HEK293 (cell line): ENCODE measurements at regions not wholly inside any gene's neighbourhood (a gene's known extent, or its start where the extent isn't known, plus 50 kb on each side); places are given as distances from the start of the nearest gene placed in this dataset.

Source experiments
- CTCF ChIA-PET: fragments of 350-600 bp; formaldehyde crosslinking; extraction: SDS; loops from one replicate; lab custom pipeline; 2021; ENCODE audit warnings: antibody characterized with exemption; lab: Yijun Ruan, JAX
- POLR2A ChIA-PET: fragments of 300-600 bp; formaldehyde crosslinking; extraction: SDS; loops from one replicate; lab custom pipeline; 2020; ENCODE audit warnings: antibody characterized with exemption, inconsistent platforms; lab: Yijun Ruan, JAX
- H3K27ac ChIP-seq: fragments of 200-500 bp; sonication (Bioruptor generic); 2 replicates; pipeline ENCODE4 v1.5.1; 2014; ENCODE audit warnings: low read depth, low read length, control low read depth, inconsistent platforms; ENCODE audit errors: extremely low read depth
- H3K36me3 ChIP-seq, 2 experiments: fragments of 200-500 bp in 1 of 2; sonication (Bioruptor generic) in 1 of 2; 1 replicate in 1 of 2; 2 replicates in 1 of 2; pipeline ENCODE4 v1.5.1; 2014 to 2017; ENCODE audit warnings: inconsistent platforms in 2 of 2, low read length in 2 of 2; ENCODE audit not compliant: control insufficient read depth in 2 of 2, insufficient read depth in 1 of 2
- H3K4me1 ChIP-seq: fragments of 200-500 bp; sonication (Bioruptor generic); 2 replicates; pipeline ENCODE4 v1.5.1; 2014; ENCODE audit warnings: mild to moderate bottlenecking, low read length, inconsistent platforms; ENCODE audit not compliant: control insufficient read depth, insufficient read depth
- H3K4me3 ChIP-seq: 2 replicates; pipeline ENCODE4 v1.5.1; 2011; ENCODE audit warnings: low read depth, mild to moderate bottlenecking, control low read depth, low read length, moderate library complexity
- H3K9me3 ChIP-seq: fragments of 200-500 bp; sonication (Bioruptor generic); 2 replicates; pipeline ENCODE4 v1.5.1; 2014; ENCODE audit warnings: low read depth, low read length, inconsistent platforms; ENCODE audit not compliant: control insufficient read depth, insufficient read depth
- GLI4 ChIP-seq: fragments of 450-650 bp; formaldehyde crosslinking; IDR thresholded peaks from 2 replicates; pipeline ENCODE4 v1.5.1; 2016; ENCODE audit warnings: missing biosample characterization, missing genetic modification characterization
- GLIS1 ChIP-seq: fragments of 450-650 bp; formaldehyde crosslinking; IDR thresholded peaks from 2 replicates; pipeline ENCODE4 v1.5.1; 2016; ENCODE audit warnings: missing biosample characterization, missing genetic modification characterization
- SETDB1 ChIP-seq: IDR thresholded peaks from one replicate; pipeline ENCODE4 v1.6.1; 2017; ENCODE audit warnings: mild to moderate bottlenecking, low read length, moderate library complexity, mixed read lengths; ENCODE audit not compliant: insufficient read length
- ZNF10 ChIP-seq: fragments of 450-650 bp; formaldehyde crosslinking; IDR thresholded peaks from 2 replicates; pipeline ENCODE4 v1.5.1; 2017; ENCODE audit warnings: missing biosample characterization, missing genetic modification characterization
- ZNF248 ChIP-seq: fragments of 450-650 bp; formaldehyde crosslinking; IDR thresholded peaks from 2 replicates; pipeline ENCODE4 v1.5.1; 2017; ENCODE audit warnings: missing biosample characterization, missing genetic modification characterization
- ZNF37A ChIP-seq: fragments of 450-650 bp; IDR thresholded peaks from 2 replicates; pipeline ENCODE4 v1.5.1; 2018; ENCODE audit warnings: missing biosample characterization, missing genetic modification characterization
- ZNF473 ChIP-seq: fragments of 450-650 bp; formaldehyde crosslinking; IDR thresholded peaks from 2 replicates; pipeline ENCODE4 v1.5.1; 2017; ENCODE audit warnings: missing biosample characterization, missing genetic modification characterization
- ZNF530 ChIP-seq: fragments of 450-650 bp; formaldehyde crosslinking; IDR thresholded peaks from 2 replicates; pipeline ENCODE4 v1.5.1; 2016; ENCODE audit warnings: low read depth, missing biosample characterization, missing genetic modification characterization
- ZNF549 ChIP-seq: fragments of 450-650 bp; IDR thresholded peaks from 2 replicates; pipeline ENCODE4 v1.5.1; 2018; ENCODE audit warnings: missing biosample characterization, missing genetic modification characterization, mild to moderate bottlenecking, inconsistent platforms, moderate library complexity
- ZNF558 ChIP-seq: fragments of 450-650 bp; formaldehyde crosslinking; IDR thresholded peaks from 2 replicates; pipeline ENCODE4 v1.5.1; 2016; ENCODE audit warnings: missing biosample characterization, missing genetic modification characterization
- ZNF621 ChIP-seq: fragments of 450-650 bp; formaldehyde crosslinking; IDR thresholded peaks from 2 replicates; pipeline ENCODE4 v1.5.1; 2017; ENCODE audit warnings: missing biosample characterization, missing genetic modification characterization
- ZNF623 ChIP-seq: fragments of 450-650 bp; formaldehyde crosslinking; IDR thresholded peaks from 2 replicates; pipeline ENCODE4 v1.5.1; 2016; ENCODE audit warnings: missing biosample characterization, missing genetic modification characterization
- ZNF670 ChIP-seq: fragments of 450-650 bp; formaldehyde crosslinking; IDR thresholded peaks from 2 replicates; pipeline ENCODE4 v1.5.1; 2016; ENCODE audit warnings: missing biosample characterization, missing genetic modification characterization, low read depth
- ZNF785 ChIP-seq: fragments of 450-650 bp; formaldehyde crosslinking; IDR thresholded peaks from 2 replicates; pipeline ENCODE4 v1.5.1; 2016; ENCODE audit warnings: missing biosample characterization, missing genetic modification characterization
- TF ChIP-seq, protein P1 (sequence below): fragments of 450-650 bp; formaldehyde crosslinking; IDR thresholded peaks from 2 replicates; pipeline ENCODE4 v1.5.1; 2017; ENCODE audit warnings: missing biosample characterization, missing genetic modification characterization
- TF ChIP-seq, protein P2 (sequence below): fragments of 450-650 bp; formaldehyde crosslinking; IDR thresholded peaks from 2 replicates; pipeline ENCODE4 v1.5.1; 2016; ENCODE audit warnings: missing biosample characterization, missing genetic modification characterization
- TF ChIP-seq, protein P3 (sequence below): fragments of 450-650 bp; formaldehyde crosslinking; IDR thresholded peaks from 2 replicates; pipeline ENCODE4 v1.5.1; 2017; ENCODE audit warnings: missing biosample characterization, missing genetic modification characterization
- TF ChIP-seq, protein P4 (sequence below): fragments of 450-650 bp; formaldehyde crosslinking; IDR thresholded peaks from 2 replicates; pipeline ENCODE4 v1.5.1; 2016; ENCODE audit warnings: missing biosample characterization, missing genetic modification characterization
- TF ChIP-seq, protein P5 (sequence below): fragments of 450-650 bp; formaldehyde crosslinking; IDR thresholded peaks from 2 replicates; pipeline ENCODE4 v1.5.1; 2016; ENCODE audit warnings: missing biosample characterization, missing genetic modification characterization

DNA sequence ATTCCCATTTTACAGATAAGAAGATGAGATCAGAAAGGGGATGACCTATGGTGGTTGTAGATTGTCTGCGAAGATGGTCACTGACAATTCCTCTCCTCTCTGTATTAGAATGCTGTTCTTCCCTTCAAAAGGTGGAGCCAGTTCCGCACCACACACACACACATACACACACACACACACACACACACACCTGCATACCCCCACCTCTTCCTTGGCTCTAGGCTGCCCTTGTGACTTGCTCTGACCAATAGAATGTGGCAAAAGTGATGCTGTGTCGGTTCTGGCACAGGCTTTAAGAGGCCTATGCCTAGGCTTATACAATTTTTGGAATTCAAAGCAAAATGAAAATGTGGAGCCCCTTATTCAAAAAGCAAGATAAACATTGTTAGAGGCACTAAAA, 88.0 kb downstream of the ZFP36L2 start:
- H3K4me1 ChIP-seq, result no peaks in the 10 kb centered on the region

DNA sequence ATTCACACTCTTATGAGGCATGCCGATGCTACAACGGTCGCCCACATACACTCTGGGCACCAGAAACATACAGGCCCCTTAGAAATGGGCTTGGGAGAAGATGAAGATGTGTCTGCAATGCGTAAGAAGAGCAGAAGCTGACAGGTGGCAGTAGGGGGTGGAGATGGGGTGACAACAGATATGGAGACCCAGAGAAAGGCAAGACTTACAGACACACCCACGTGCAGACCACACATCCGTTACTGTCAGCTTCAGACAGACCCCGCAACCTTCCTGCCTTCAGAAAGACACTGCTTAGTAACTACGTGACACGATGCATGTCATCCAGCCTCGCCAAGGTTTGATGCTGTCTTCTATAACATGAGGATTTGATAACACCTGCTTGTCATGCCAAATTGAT, 89.5 kb downstream of the ZFP36L2 start:
- TF ChIP-seq ZNF248 (tag by site-specific recombination), result no peak
- TF ChIP-seq ZNF549, result no peak
- no peak for TF ChIP-seq SETDB1
- TF ChIP-seq ZNF530 (tag by site-specific recombination), result no peak
- no peak for TF ChIP-seq ZNF473 (tag by site-specific recombination)
- TF ChIP-seq ZNF623 (tag by site-specific recombination), result no peak
- TF ChIP-seq ZNF37A (tag by site-specific recombination), result no peak
- TF ChIP-seq, protein P1, sequence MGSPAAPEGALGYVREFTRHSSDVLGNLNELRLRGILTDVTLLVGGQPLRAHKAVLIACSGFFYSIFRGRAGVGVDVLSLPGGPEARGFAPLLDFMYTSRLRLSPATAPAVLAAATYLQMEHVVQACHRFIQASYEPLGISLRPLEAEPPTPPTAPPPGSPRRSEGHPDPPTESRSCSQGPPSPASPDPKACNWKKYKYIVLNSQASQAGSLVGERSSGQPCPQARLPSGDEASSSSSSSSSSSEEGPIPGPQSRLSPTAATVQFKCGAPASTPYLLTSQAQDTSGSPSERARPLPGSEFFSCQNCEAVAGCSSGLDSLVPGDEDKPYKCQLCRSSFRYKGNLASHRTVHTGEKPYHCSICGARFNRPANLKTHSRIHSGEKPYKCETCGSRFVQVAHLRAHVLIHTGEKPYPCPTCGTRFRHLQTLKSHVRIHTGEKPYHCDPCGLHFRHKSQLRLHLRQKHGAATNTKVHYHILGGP (tag by site-specific recombination), result no peak
- no peak for TF ChIP-seq GLI4
- TF ChIP-seq, protein P2, sequence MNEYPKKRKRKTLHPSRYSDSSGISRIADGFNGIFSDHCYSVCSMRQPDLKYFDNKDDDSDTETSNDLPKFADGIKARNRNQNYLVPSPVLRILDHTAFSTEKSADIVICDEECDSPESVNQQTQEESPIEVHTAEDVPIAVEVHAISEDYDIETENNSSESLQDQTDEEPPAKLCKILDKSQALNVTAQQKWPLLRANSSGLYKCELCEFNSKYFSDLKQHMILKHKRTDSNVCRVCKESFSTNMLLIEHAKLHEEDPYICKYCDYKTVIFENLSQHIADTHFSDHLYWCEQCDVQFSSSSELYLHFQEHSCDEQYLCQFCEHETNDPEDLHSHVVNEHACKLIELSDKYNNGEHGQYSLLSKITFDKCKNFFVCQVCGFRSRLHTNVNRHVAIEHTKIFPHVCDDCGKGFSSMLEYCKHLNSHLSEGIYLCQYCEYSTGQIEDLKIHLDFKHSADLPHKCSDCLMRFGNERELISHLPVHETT, result no peak
- no peak for TF ChIP-seq ZNF621 (tag by site-specific recombination)
- TF ChIP-seq ZNF670, result no peak
- Histone ChIP-seq H3K4me1 (no peaks in the 10 kb centered on the region), H3K9me3 (no peaks in the 10 kb centered on the region), H3K4me3 (no peak overlapping the region), H3K36me3 (no peaks in the 10 kb centered on the region), H3K27ac (no peak overlapping the region)
- ChIA-PET POLR2A (no interaction called here), CTCF (no interaction called here)

More for the DNA sequence above, 88.0 kb downstream of the ZFP36L2 start:
- CTCF ChIA-PET, result interaction anchor here (1.3 to 1.5 kb wide), 2 partner anchors 12 to 91 kb away, joined by 3 read pairs; no protein-coding TSS in a partner anchor
- Histone ChIP-seq H3K36me3 (no peaks in the 10 kb centered on the region), H3K9me3 (no peaks in the 10 kb centered on the region), H3K27ac (no peak overlapping the region), H3K4me3 (no peak overlapping the region)
- POLR2A ChIA-PET, result no interaction called here
- TF ChIP-seq ZNF558 (tag by site-specific recombination), result no peak
- TF ChIP-seq, protein P3, sequence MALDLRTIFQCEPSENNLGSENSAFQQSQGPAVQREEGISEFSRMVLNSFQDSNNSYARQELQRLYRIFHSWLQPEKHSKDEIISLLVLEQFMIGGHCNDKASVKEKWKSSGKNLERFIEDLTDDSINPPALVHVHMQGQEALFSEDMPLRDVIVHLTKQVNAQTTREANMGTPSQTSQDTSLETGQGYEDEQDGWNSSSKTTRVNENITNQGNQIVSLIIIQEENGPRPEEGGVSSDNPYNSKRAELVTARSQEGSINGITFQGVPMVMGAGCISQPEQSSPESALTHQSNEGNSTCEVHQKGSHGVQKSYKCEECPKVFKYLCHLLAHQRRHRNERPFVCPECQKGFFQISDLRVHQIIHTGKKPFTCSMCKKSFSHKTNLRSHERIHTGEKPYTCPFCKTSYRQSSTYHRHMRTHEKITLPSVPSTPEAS (tag by site-specific recombination), result 0 out of 2 replicates have a peak, but pooled peaks have one; percentile 36
- no peak for TF ChIP-seq ZNF549

DNA sequence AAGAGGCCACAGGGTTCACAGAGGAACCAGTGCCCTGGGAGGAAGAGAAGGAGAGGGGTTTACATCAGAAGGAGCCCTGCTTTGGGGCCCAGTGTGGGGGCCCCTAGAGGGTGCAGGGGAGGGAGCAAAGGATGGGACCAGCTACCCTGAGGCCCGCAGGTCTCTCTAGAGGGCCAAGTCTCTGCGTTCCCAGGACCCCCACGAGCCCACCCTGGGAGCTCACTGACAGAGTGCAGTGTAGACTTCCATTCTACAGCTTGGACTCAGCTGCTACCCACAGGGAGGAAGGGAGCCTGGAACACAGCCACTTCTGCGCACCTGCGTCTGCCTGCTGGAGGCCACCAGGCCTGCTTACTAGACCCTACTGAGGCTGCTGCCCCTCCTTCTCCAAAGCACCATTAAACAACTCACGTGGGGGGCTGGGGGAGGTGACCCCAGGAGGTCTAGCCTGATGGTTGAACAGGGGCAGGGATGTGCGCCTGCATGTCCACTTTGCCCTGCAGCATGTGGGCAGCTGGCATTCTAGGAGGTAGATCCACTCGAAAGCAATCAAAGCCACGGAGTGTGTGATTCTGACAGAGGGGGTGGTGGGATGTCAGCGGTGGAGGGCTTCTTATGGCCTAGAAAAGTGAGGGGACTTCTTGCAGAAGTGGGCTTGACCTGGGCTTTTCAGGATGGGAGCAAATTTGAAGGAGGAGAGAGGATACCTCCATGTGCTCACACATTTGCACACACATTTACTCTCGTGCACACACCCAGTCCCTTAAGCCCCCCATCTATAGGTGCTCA, 90.2 kb downstream of the ZFP36L2 start:
- H3K27ac ChIP-seq, result no peak overlapping the region
- H3K9me3 ChIP-seq, result no peaks in the 10 kb centered on the region
- TF ChIP-seq, protein P4, sequence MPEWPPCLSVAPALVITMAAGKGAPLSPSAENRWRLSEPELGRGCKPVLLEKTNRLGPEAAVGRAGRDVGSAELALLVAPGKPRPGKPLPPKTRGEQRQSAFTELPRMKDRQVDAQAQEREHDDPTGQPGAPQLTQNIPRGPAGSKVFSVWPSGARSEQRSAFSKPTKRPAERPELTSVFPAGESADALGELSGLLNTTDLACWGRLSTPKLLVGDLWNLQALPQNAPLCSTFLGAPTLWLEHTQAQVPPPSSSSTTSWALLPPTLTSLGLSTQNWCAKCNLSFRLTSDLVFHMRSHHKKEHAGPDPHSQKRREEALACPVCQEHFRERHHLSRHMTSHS (tag by site-specific recombination), result no peak
- TF ChIP-seq, protein P5, sequence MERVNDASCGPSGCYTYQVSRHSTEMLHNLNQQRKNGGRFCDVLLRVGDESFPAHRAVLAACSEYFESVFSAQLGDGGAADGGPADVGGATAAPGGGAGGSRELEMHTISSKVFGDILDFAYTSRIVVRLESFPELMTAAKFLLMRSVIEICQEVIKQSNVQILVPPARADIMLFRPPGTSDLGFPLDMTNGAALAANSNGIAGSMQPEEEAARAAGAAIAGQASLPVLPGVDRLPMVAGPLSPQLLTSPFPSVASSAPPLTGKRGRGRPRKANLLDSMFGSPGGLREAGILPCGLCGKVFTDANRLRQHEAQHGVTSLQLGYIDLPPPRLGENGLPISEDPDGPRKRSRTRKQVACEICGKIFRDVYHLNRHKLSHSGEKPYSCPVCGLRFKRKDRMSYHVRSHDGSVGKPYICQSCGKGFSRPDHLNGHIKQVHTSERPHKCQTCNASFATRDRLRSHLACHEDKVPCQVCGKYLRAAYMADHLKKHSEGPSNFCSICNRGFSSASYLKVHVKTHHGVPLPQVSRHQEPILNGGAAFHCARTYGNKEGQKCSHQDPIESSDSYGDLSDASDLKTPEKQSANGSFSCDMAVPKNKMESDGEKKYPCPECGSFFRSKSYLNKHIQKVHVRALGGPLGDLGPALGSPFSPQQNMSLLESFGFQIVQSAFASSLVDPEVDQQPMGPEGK (tag by site-specific recombination), result no peak
- peak; percentile 19; the same call in 1 of the 2 replicates for TF ChIP-seq GLIS1 (tag by site-specific recombination)
- TF ChIP-seq ZNF785, result no peak
- no peak for TF ChIP-seq ZNF10 (tag by site-specific recombination)
- ChIA-PET CTCF (interaction anchor here (1.4 kb wide), 1 partner anchor 161 kb away, joined by 4 read pairs; no protein-coding TSS in a partner anchor), POLR2A (no interaction called here)
- H3K4me3 ChIP-seq, result no peak overlapping the region
- no peaks in the 10 kb centered on the region for H3K4me1 ChIP-seq
- no peaks in the 10 kb centered on the region for H3K36me3 ChIP-seq
